ENCODE measurements at regions not wholly inside any gene's neighbourhood (a gene's known extent, or its start where the extent isn't known, plus 50 kb on each side); places are given as distances from the start of the nearest gene placed in this dataset.

DNA sequence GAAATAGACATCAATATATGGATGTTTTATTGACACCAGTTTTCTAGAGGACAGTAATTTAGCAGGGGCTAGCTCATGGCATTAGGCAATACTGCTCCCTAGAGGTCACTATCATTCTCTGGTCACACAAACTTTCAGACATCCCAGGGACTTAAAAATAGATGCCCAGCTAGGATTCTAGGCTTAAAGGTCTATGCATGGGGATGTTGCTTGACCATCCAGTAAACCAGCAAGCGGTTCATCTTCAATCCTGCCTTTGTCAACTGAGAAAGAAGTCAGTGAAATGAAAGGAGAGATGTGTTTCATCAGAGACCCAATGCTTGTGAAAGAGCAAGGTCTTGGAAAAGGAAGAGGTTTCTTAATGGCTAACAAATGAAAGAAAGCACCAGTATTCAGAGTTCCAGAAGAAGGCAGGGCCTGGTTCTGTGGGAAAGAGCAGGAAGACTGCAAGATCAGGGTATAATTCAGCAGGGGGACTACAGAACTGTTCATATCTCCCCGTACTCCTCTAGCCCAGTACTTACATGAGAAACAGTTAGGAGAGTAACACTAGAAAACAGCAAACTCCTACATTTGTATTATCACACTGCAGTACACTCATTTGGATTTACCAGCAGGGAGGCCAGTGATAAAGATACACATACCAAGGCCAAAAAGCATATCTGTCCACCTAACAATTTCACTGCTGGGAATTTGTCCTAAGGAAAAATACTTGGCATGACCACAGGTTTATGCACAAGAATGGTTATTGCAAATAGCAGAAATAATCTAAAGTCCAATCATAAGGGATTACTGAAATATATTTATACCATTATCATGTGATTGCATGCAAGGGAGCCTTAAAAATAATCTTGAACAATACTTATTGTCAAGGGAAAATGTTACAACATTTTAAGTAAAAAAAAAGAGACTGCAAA is 151.4 kb upstream of the LAMA2 start:
- no peaks in the 10 kb centered on the region for H3K79me1 ChIP-seq (ENCODE audit: low read length)
- no peak overlapping the region for H3K23ac ChIP-seq (ENCODE audit: low read length)
- H3K18ac ChIP-seq (ENCODE audit: low read length), result no peak overlapping the region
- H2AK5ac ChIP-seq (ENCODE audit: low read length), result no peak overlapping the region
- H4K5ac ChIP-seq (ENCODE audit: low read length), result no peak overlapping the region
- no peak overlapping the region for H2BK5ac ChIP-seq (ENCODE audit: low read length)
- no peak overlapping the region for H3K4me2 ChIP-seq (ENCODE audit: low read length)
- no peaks in the 10 kb centered on the region for H3K27me3 ChIP-seq (ENCODE audit: insufficient read depth, low read length, poor library complexity)
- no peaks in the 10 kb centered on the region for H3K36me3 ChIP-seq (ENCODE audit: control insufficient read depth, insufficient read depth, low read length)
- no peak overlapping the region for H3K27ac ChIP-seq (ENCODE audit: low read depth, low read length)
- H3K56ac ChIP-seq (ENCODE audit: low read length), result peak overlapping the region; percentile 27
- H3K4ac ChIP-seq (ENCODE audit: low read depth, low read length), result no peak overlapping the region
- no peak overlapping the region for H3K9ac ChIP-seq (ENCODE audit: low read length)
- H3K4me3 ChIP-seq (ENCODE audit: low read length), result no peak overlapping the region
- no CpG with 5 or more reads among the region's 2 CpGs for WGBS (ENCODE audit: extremely low coverage, insufficient coverage, low lambda C conversion rate)
- H3K79me2 ChIP-seq (ENCODE audit: control insufficient read depth, insufficient read depth, low read length), result no peaks in the 10 kb centered on the region
- H4K8ac ChIP-seq (ENCODE audit: low read depth, low read length), result no peak overlapping the region
- DNase-seq, result peak; percentile 72
- H2BK15ac ChIP-seq (replicated peaks; ENCODE audit: low read depth), result no peak overlapping the region
- H2BK120ac ChIP-seq (ENCODE audit: low read depth, low read length), result no peak overlapping the region
- no peaks in the 10 kb centered on the region for H3K4me1 ChIP-seq (ENCODE audit: control insufficient read depth, low read depth, low read length)

- Histone ChIP-seq H4K5ac (ENCODE audit: low read length) (no peak overlapping the region), H3K27ac (ENCODE audit: low read depth, low read length) (no peak overlapping the region), H3K36me3 (ENCODE audit: control insufficient read depth, insufficient read depth, low read length) (no peaks in the 10 kb centered on the region), H3K18ac (ENCODE audit: low read length) (no peak overlapping the region), H3K4ac (ENCODE audit: low read depth, low read length) (no peak overlapping the region), H2BK15ac (replicated peaks; ENCODE audit: low read depth) (no peak overlapping the region), H3K23ac (ENCODE audit: low read length) (no peak overlapping the region), H2AK5ac (ENCODE audit: low read length) (no peak overlapping the region), H3K4me3 (ENCODE audit: low read length) (no peak overlapping the region), H3K56ac (ENCODE audit: low read length) (no peak overlapping the region), H2BK120ac (ENCODE audit: low read depth, low read length) (no peak overlapping the region), H3K4me1 (ENCODE audit: control insufficient read depth, low read depth, low read length) (no peaks in the 10 kb centered on the region), H3K4me2 (ENCODE audit: low read length) (no peak overlapping the region), H3K27me3 (ENCODE audit: insufficient read depth, low read length, poor library complexity) (no peaks in the 10 kb centered on the region), H3K79me2 (ENCODE audit: control insufficient read depth, insufficient read depth, low read length) (no peaks in the 10 kb centered on the region), H3K9ac (ENCODE audit: low read length) (no peak overlapping the region), H4K8ac (ENCODE audit: low read depth, low read length) (no peak overlapping the region), H2BK5ac (ENCODE audit: low read length) (no peak overlapping the region), H3K79me1 (ENCODE audit: low read length) (no peaks in the 10 kb centered on the region)
- no CpG with 5 or more reads among the region's 2 CpGs for WGBS (ENCODE audit: extremely low coverage, insufficient coverage, low lambda C conversion rate)
- no peak for DNase-seq
Measured at GRCh38 chr6:128727500-128727899, 155.4 kb upstream of the LAMA2 start.

GRCh38 chr6:128725271-128726233 is 157.4 kb upstream of the LAMA2 start:
- no peak overlapping the region for H3K27ac ChIP-seq (ENCODE audit: low read depth, low read length)
- DNase-seq, result peak; percentile 39
- WGBS (ENCODE audit: extremely low coverage, insufficient coverage, low lambda C conversion rate), result no CpG with 5 or more reads among the region's 3 CpGs

DNA sequence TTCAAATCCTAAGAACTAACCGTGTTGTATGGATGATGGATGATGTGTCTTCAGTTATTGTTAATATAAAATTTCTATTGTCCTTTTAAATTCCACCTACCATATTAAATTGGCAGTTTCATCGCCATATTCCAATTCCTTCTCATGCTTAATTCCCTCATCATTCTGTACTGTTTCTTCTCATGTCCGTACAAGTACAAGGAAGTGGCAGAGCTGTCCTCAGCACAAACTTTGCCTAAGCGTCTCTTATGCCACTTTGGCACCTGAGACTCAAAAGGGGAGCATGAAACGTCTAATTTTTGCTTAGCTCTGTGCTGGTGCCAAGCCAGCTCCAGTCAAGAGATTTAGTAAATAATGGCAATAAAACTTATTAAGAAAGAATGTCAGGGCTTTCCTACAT is 158.2 kb upstream of the LAMA2 start:
- Histone ChIP-seq H3K27ac (ENCODE audit: low read depth, low read length) (no peak overlapping the region), H3K27me3 (ENCODE audit: insufficient read depth, low read length, poor library complexity) (no peaks in the 10 kb centered on the region), H2BK5ac (ENCODE audit: low read length) (no peak overlapping the region), H3K79me2 (ENCODE audit: control insufficient read depth, insufficient read depth, low read length) (no peaks in the 10 kb centered on the region), H3K36me3 (ENCODE audit: control insufficient read depth, insufficient read depth, low read length) (no peaks in the 10 kb centered on the region), H3K4me1 (ENCODE audit: control insufficient read depth, low read depth, low read length) (no peaks in the 10 kb centered on the region), H3K23ac (ENCODE audit: low read length) (no peak overlapping the region), H2AK5ac (ENCODE audit: low read length) (no peak overlapping the region), H3K9ac (ENCODE audit: low read length) (no peak overlapping the region), H4K8ac (ENCODE audit: low read depth, low read length) (no peak overlapping the region), H2BK15ac (replicated peaks; ENCODE audit: low read depth) (no peak overlapping the region), H3K18ac (ENCODE audit: low read length) (no peak overlapping the region), H3K4me2 (ENCODE audit: low read length) (no peak overlapping the region), H3K79me1 (ENCODE audit: low read length) (no peaks in the 10 kb centered on the region), H3K4ac (ENCODE audit: low read depth, low read length) (no peak overlapping the region), H3K56ac (ENCODE audit: low read length) (no peak overlapping the region), H2BK120ac (ENCODE audit: low read depth, low read length) (no peak overlapping the region), H4K5ac (ENCODE audit: low read length) (no peak overlapping the region), H3K4me3 (ENCODE audit: low read length) (no peak overlapping the region)
- no peak for DNase-seq
- no CpG with 5 or more reads among the region's 5 CpGs for WGBS (ENCODE audit: extremely low coverage, insufficient coverage, low lambda C conversion rate)

More at GRCh38 chr6:128725271-128726233, 157.4 kb upstream of the LAMA2 start:
- no peak overlapping the region for H3K9ac ChIP-seq (ENCODE audit: low read length)
- no peak overlapping the region for H2BK120ac ChIP-seq (ENCODE audit: low read depth, low read length)
- H3K18ac ChIP-seq (ENCODE audit: low read length), result no peak overlapping the region
- H4K5ac ChIP-seq (ENCODE audit: low read length), result no peak overlapping the region
- H2AK5ac ChIP-seq (ENCODE audit: low read length), result no peak overlapping the region
- no peaks in the 10 kb centered on the region for H3K4me1 ChIP-seq (ENCODE audit: control insufficient read depth, low read depth, low read length)
- no peak overlapping the region for H3K4ac ChIP-seq (ENCODE audit: low read depth, low read length)
- H3K79me1 ChIP-seq (ENCODE audit: low read length), result no peaks in the 10 kb centered on the region
- H3K23ac ChIP-seq (ENCODE audit: low read length), result no peak overlapping the region
- no peak overlapping the region for H4K8ac ChIP-seq (ENCODE audit: low read depth, low read length)
- H3K4me2 ChIP-seq (ENCODE audit: low read length), result no peak overlapping the region
- H3K56ac ChIP-seq (ENCODE audit: low read length), result no peak overlapping the region
- no peaks in the 10 kb centered on the region for H3K36me3 ChIP-seq (ENCODE audit: control insufficient read depth, insufficient read depth, low read length)
- H3K79me2 ChIP-seq (ENCODE audit: control insufficient read depth, insufficient read depth, low read length), result no peaks in the 10 kb centered on the region
- no peaks in the 10 kb centered on the region for H3K27me3 ChIP-seq (ENCODE audit: insufficient read depth, low read length, poor library complexity)
- no peak overlapping the region for H3K4me3 ChIP-seq (ENCODE audit: low read length)
- H2BK15ac ChIP-seq (replicated peaks; ENCODE audit: low read depth), result no peak overlapping the region
- no peak overlapping the region for H2BK5ac ChIP-seq (ENCODE audit: low read length)

GRCh38 chr6:128723667-128724066 is 159.3 kb upstream of the LAMA2 start:
- H3K79me2 ChIP-seq (ENCODE audit: control insufficient read depth, insufficient read depth, low read length), result no peaks in the 10 kb centered on the region
- no peak overlapping the region for H3K4me3 ChIP-seq (ENCODE audit: low read length)
- H3K4me1 ChIP-seq (ENCODE audit: control insufficient read depth, low read depth, low read length), result no peaks in the 10 kb centered on the region
- no CpG with 5 or more reads among the region's 2 CpGs for WGBS (ENCODE audit: extremely low coverage, insufficient coverage, low lambda C conversion rate)
- no peak overlapping the region for H3K27ac ChIP-seq (ENCODE audit: low read depth, low read length)
- H2BK120ac ChIP-seq (ENCODE audit: low read depth, low read length), result no peak overlapping the region
- no peaks in the 10 kb centered on the region for H3K79me1 ChIP-seq (ENCODE audit: low read length)
- H3K27me3 ChIP-seq (ENCODE audit: insufficient read depth, low read length, poor library complexity), result no peaks in the 10 kb centered on the region
- H3K23ac ChIP-seq (ENCODE audit: low read length), result no peak overlapping the region
- H3K4ac ChIP-seq (ENCODE audit: low read depth, low read length), result no peak overlapping the region
- no peak overlapping the region for H3K56ac ChIP-seq (ENCODE audit: low read length)
- no peak overlapping the region for H2BK5ac ChIP-seq (ENCODE audit: low read length)
- no peaks in the 10 kb centered on the region for H3K36me3 ChIP-seq (ENCODE audit: control insufficient read depth, insufficient read depth, low read length)
- H4K5ac ChIP-seq (ENCODE audit: low read length), result no peak overlapping the region
- H2BK15ac ChIP-seq (replicated peaks; ENCODE audit: low read depth), result no peak overlapping the region
- no peak overlapping the region for H3K4me2 ChIP-seq (ENCODE audit: low read length)
- H3K18ac ChIP-seq (ENCODE audit: low read length), result no peak overlapping the region
- no peak overlapping the region for H2AK5ac ChIP-seq (ENCODE audit: low read length)
- H4K8ac ChIP-seq (ENCODE audit: low read depth, low read length), result no peak overlapping the region
- no peak for DNase-seq
- H3K9ac ChIP-seq (ENCODE audit: low read length), result no peak overlapping the region

All from mesendoderm (in vitro differentiated cells).